Peyer's patch (tissue), 4 donors: ENCODE measurements at regions not wholly inside any gene's neighbourhood (a gene's known extent, or its start where the extent isn't known, plus 50 kb on each side); places are given as distances from the start of the nearest gene placed in this dataset.

Experiments used
- DNase-seq, 3 donors: peaks; one replicate each; pipeline ENCODE4 v3.0.0-alpha.2; 2017 to 2019
- H3K27ac ChIP-seq, 4 donors: fragments of 200-600 bp; sonication (generic); one replicate each; pipeline ENCODE4 v1.5.1; 2016 to 2019
- H3K27me3 ChIP-seq, 2 donors: fragments of 200-600 bp; sonication (generic); one replicate each; pipeline ENCODE4 v1.5.1; 2019
- H3K36me3 ChIP-seq, 3 donors: fragments of 200-600 bp; sonication (generic); one replicate each; pipeline ENCODE4 v1.5.1; 2016 to 2019
- H3K4me1 ChIP-seq, 4 donors: fragments of 200-600 bp; sonication (generic); one replicate each; pipeline ENCODE4 v1.5.1; 2016 to 2019
- H3K4me3 ChIP-seq, 4 donors: fragments of 200-600 bp; sonication (generic); 1 replicate in 3 of 4; 2 replicates in 1 of 4; pipeline ENCODE4 v1.5.1; 2016 to 2019; ENCODE audit warnings: mild to moderate bottlenecking in 1 of 4
- H3K9me3 ChIP-seq, 4 donors: fragments of 200-600 bp; sonication (generic); one replicate each; pipeline ENCODE4 v1.5.1; 2016 to 2019; ENCODE audit warnings: mild to moderate bottlenecking in 1 of 4
- CTCF ChIP-seq, 6 experiments: fragments of 450-650 bp in 4 of 6; fragments of 200-600 bp in 2 of 6; sonication (generic) in 1 of 6; IDR thresholded peaks; one replicate each; pipeline ENCODE4 v1.5.1; 2017 to 2019; ENCODE audit warnings: antibody characterized with exemption in 6 of 6, mild to moderate bottlenecking in 3 of 6, moderate library complexity in 1 of 6
- POLR2A ChIP-seq, 2 donors: fragments of 450-650 bp; IDR thresholded peaks; one replicate each; pipeline ENCODE4 v1.5.1; 2017; ENCODE audit warnings: antibody characterized with exemption in 2 of 2, mild to moderate bottlenecking in 2 of 2, moderate library complexity in 2 of 2

GRCh38 chr4:163591614-163592020 lies 97.1 kb downstream of the TMA16 start:
- H3K36me3 ChIP-seq: no peaks in the 10 kb centered on the region
- H3K27ac ChIP-seq: peak overlapping the region in 2 of 4 donors; percentile 15 to 73
- TF ChIP-seq CTCF (IDR thresholded peaks at IDR 0.05) (no peak), POLR2A (IDR thresholded peaks at IDR 0.05) (no peak)
- H3K9me3 ChIP-seq: no peaks in the 10 kb centered on the region
- DNase-seq: no peak
- no peaks in the 10 kb centered on the region for H3K4me1 ChIP-seq
- H3K27me3 ChIP-seq: no peaks in the 10 kb centered on the region
- no peak overlapping the region for H3K4me3 ChIP-seq

GRCh38 chr4:163592212-163592611 lies 97.7 kb downstream of the TMA16 start:
- no peaks in the 10 kb centered on the region for H3K4me1 ChIP-seq
- H3K36me3 ChIP-seq: no peaks in the 10 kb centered on the region
- H3K4me3 ChIP-seq: no peak overlapping the region
- H3K27me3 ChIP-seq: no peaks in the 10 kb centered on the region
- no peaks in the 10 kb centered on the region for H3K9me3 ChIP-seq
- no peak for DNase-seq
- TF ChIP-seq CTCF (IDR thresholded peaks at IDR 0.05): no peak
- TF ChIP-seq POLR2A (IDR thresholded peaks at IDR 0.05): no peak
- peak overlapping the region in 2 of 4 donors; percentile 0 to 73 for H3K27ac ChIP-seq

GRCh38 chr4:163595580-163595979 lies 101.1 kb downstream of the TMA16 start:
- Histone ChIP-seq H3K4me3 (no peak overlapping the region), H3K27me3 (no peaks in the 10 kb centered on the region), H3K4me1 (no peaks in the 10 kb centered on the region), H3K9me3 (no peaks in the 10 kb centered on the region), H3K27ac (no peak overlapping the region), H3K36me3 (no peaks in the 10 kb centered on the region)
- DNase-seq: no peak
- TF ChIP-seq CTCF (IDR thresholded peaks at IDR 0.05): no peak
- no peak for TF ChIP-seq POLR2A (IDR thresholded peaks at IDR 0.05)

- Histone ChIP-seq H3K4me3 (no peak overlapping the region), H3K27me3 (no peaks in the 10 kb centered on the region), H3K27ac (peak overlapping the region in 1 of 4 donors; percentile 40), H3K36me3 (no peaks in the 10 kb centered on the region), H3K9me3 (no peaks in the 10 kb centered on the region), H3K4me1 (no peaks in the 10 kb centered on the region)
- TF ChIP-seq CTCF (IDR thresholded peaks at IDR 0.05) (no peak), POLR2A (IDR thresholded peaks at IDR 0.05) (no peak)
- no peak for DNase-seq
Observed at GRCh38 chr4:163598028-163598427, 103.5 kb downstream of the TMA16 start.

GRCh38 chr4:163598489-163598888 lies 104.0 kb downstream of the TMA16 start:
- no peaks in the 10 kb centered on the region for H3K27me3 ChIP-seq
- no peak overlapping the region for H3K4me3 ChIP-seq
- no peak for DNase-seq
- TF ChIP-seq CTCF (IDR thresholded peaks at IDR 0.05) (no peak), POLR2A (IDR thresholded peaks at IDR 0.05) (no peak)
- H3K9me3 ChIP-seq: no peaks in the 10 kb centered on the region
- H3K36me3 ChIP-seq: no peaks in the 10 kb centered on the region
- H3K4me1 ChIP-seq: no peaks in the 10 kb centered on the region
- peak overlapping the region in 1 of 4 donors; percentile 40 for H3K27ac ChIP-seq

- H3K36me3 ChIP-seq: no peaks in the 10 kb centered on the region
- no peak for DNase-seq
- H3K27ac ChIP-seq: peak overlapping the region in 1 of 4 donors; percentile 50
- H3K4me1 ChIP-seq: no peaks in the 10 kb centered on the region
- H3K9me3 ChIP-seq: no peaks in the 10 kb centered on the region
- H3K27me3 ChIP-seq: no peaks in the 10 kb centered on the region
- no peak for TF ChIP-seq POLR2A (IDR thresholded peaks at IDR 0.05)
- no peak for TF ChIP-seq CTCF (IDR thresholded peaks at IDR 0.05)
- H3K4me3 ChIP-seq: no peak overlapping the region
Observed at GRCh38 chr4:163600727-163601126, 106.2 kb downstream of the TMA16 start.
